H9 (cell line): ENCODE measurements at regions not wholly inside any gene's neighbourhood (a gene's known extent, or its start where the extent isn't known, plus 50 kb on each side); places are given as distances from the start of the nearest gene placed in this dataset.

Experiments
- DNase-seq: peaks from one replicate; pipeline ENCODE4 v3.0.0-alpha.2; 2017
- H2AFZ ChIP-seq: one replicate; pipeline ENCODE4 v1.6.1; 2013; ENCODE audit warnings: mild to moderate bottlenecking, low read length, control low read depth, moderate library complexity
- H2AK5ac ChIP-seq: 2 replicates; pipeline ENCODE4 v1.6.1; 2013; ENCODE audit warnings: low read length, control low read depth, mixed read lengths; ENCODE audit not compliant: insufficient read length
- H2BK120ac ChIP-seq: one replicate; pipeline ENCODE4 v1.6.1; 2013; ENCODE audit warnings: low read depth, mild to moderate bottlenecking, low read length, control low read depth, inconsistent platforms; ENCODE audit not compliant: poor library complexity, severe bottlenecking
- H2BK12ac ChIP-seq: 2 replicates; pipeline ENCODE4 v1.6.1; 2013; ENCODE audit warnings: low read length, control low read depth, mixed read lengths, low read depth; ENCODE audit not compliant: insufficient read length
- H2BK15ac ChIP-seq: 2 replicates; pipeline ENCODE4 v1.6.1; 2013; ENCODE audit warnings: low read depth, low read length, control low read depth
- H2BK20ac ChIP-seq: one replicate; pipeline ENCODE4 v1.6.1; 2013; ENCODE audit warnings: low read depth, mild to moderate bottlenecking, low read length, control low read depth, inconsistent platforms; ENCODE audit not compliant: poor library complexity, severe bottlenecking
- H2BK5ac ChIP-seq: 2 replicates; pipeline ENCODE4 v1.6.1; 2013; ENCODE audit warnings: low read length, control low read depth, mixed read lengths; ENCODE audit not compliant: insufficient read length
- H3K14ac ChIP-seq: 2 replicates; pipeline ENCODE4 v1.6.1; 2013; ENCODE audit warnings: low read length, control low read depth; ENCODE audit not compliant: insufficient read depth
- H3K18ac ChIP-seq: 2 replicates; pipeline ENCODE4 v1.6.1; 2013; ENCODE audit warnings: low read depth, mild to moderate bottlenecking, mixed read lengths, low read length, control low read depth; ENCODE audit not compliant: insufficient read length
- H3K23ac ChIP-seq: 2 replicates; pipeline ENCODE4 v1.6.1; 2013; ENCODE audit warnings: low read length, control low read depth, mixed read lengths, low read depth; ENCODE audit not compliant: insufficient read length
- H3K23me2 ChIP-seq: 2 replicates; pipeline ENCODE4 v1.6.1; 2013; ENCODE audit warnings: low read depth, mild to moderate bottlenecking, mixed read lengths, low read length, control low read depth; ENCODE audit not compliant: insufficient read length, poor library complexity, severe bottlenecking
- H3K27ac ChIP-seq: 2 replicates; pipeline ENCODE4 v1.5.1; 2013; ENCODE audit warnings: low read length, control low read depth, mixed read lengths, low read depth; ENCODE audit not compliant: insufficient read length
- H3K27me3 ChIP-seq: 2 replicates; pipeline ENCODE4 v1.6.1; 2013; ENCODE audit warnings: low read length, control low read depth, inconsistent platforms; ENCODE audit not compliant: insufficient read depth
- H3K4ac ChIP-seq: 2 replicates; pipeline ENCODE4 v1.6.1; 2013; ENCODE audit warnings: low read depth, mild to moderate bottlenecking, control low read depth, inconsistent platforms, low read length, moderate library complexity
- H3K4me1 ChIP-seq: 2 replicates; pipeline ENCODE4 v1.6.1; 2013; ENCODE audit warnings: low read length, control low read depth, inconsistent platforms; ENCODE audit not compliant: insufficient read depth
- H3K4me2 ChIP-seq: 2 replicates; pipeline ENCODE4 v1.6.1; 2013; ENCODE audit warnings: low read length, control low read depth, mixed read lengths; ENCODE audit not compliant: insufficient read length, insufficient read depth
- H3K56ac ChIP-seq: 2 replicates; pipeline ENCODE4 v1.6.1; 2013; ENCODE audit warnings: low read depth, mild to moderate bottlenecking, mixed read lengths, low read length, control low read depth; ENCODE audit not compliant: insufficient read length
- H3K79me1 ChIP-seq: 2 replicates; pipeline ENCODE4 v1.6.1; 2013; ENCODE audit warnings: low read depth, mild to moderate bottlenecking, moderate library complexity, low read length, control low read depth, inconsistent platforms; ENCODE audit not compliant: insufficient read depth, poor library complexity, severe bottlenecking
- H3K79me2 ChIP-seq: 2 replicates; pipeline ENCODE4 v1.6.1; 2013; ENCODE audit warnings: low read length, control low read depth, inconsistent platforms; ENCODE audit not compliant: insufficient read depth
- H3K9ac ChIP-seq: 2 replicates; pipeline ENCODE4 v1.6.1; 2013; ENCODE audit warnings: low read length, control low read depth, mixed read lengths; ENCODE audit not compliant: insufficient read length; ENCODE audit errors: extremely low read depth
- H3K9me3 ChIP-seq: one replicate; pipeline ENCODE4 v1.6.1; 2013; ENCODE audit warnings: low read depth, low read length, inconsistent platforms; ENCODE audit not compliant: control insufficient read depth
- H3T11ph ChIP-seq: one replicate; pipeline ENCODE4 v1.6.1; 2013; ENCODE audit warnings: mild to moderate bottlenecking, low read length, control low read depth, inconsistent platforms
- H4K20me1 ChIP-seq: one replicate; pipeline ENCODE4 v1.6.1; 2013; ENCODE audit not compliant: control insufficient read depth, insufficient read length, insufficient read depth
- H4K5ac ChIP-seq: 2 replicates; pipeline ENCODE4 v1.6.1; 2013; ENCODE audit warnings: low read depth, mild to moderate bottlenecking, mixed read lengths, low read length, control low read depth; ENCODE audit not compliant: insufficient read length
- H4K8ac ChIP-seq: replicated peaks from 2 replicates; pipeline ENCODE4 v1.6.1; 2013; ENCODE audit warnings: low read length, control low read depth, mixed read lengths, low read depth; ENCODE audit not compliant: insufficient read length
- H4K91ac ChIP-seq: 2 replicates; pipeline ENCODE4 v1.6.1; 2013; ENCODE audit warnings: low read depth, mild to moderate bottlenecking, moderate library complexity, mixed read lengths, low read length, control low read depth; ENCODE audit not compliant: insufficient read length
- H3K27ac Mint-ChIP-seq, 3 experiments: 2 replicates in 2 of 3; 3 replicates in 1 of 3; pipeline ENCODE4 v1.8.0; 2020 to 2021; ENCODE audit warnings: mixed read lengths in 3 of 3, mild to moderate bottlenecking in 1 of 3, moderate library complexity in 1 of 3
- H3K27me3 Mint-ChIP-seq: 2 replicates; pipeline ENCODE4 v1.8.0; 2021; ENCODE audit warnings: low read depth, mild to moderate bottlenecking, moderate library complexity, mixed read lengths
- H3K36me3 Mint-ChIP-seq, 3 experiments: 2 replicates in 2 of 3; 3 replicates in 1 of 3; pipeline ENCODE4 v1.8.0; 2020 to 2021; ENCODE audit warnings: low read depth in 3 of 3, mixed read lengths in 3 of 3; ENCODE audit not compliant: insufficient read depth in 1 of 3
- H3K4me1 Mint-ChIP-seq, 2 experiments: 2 replicates each; pipeline ENCODE4 v1.8.0; 2020; ENCODE audit warnings: mixed read lengths in 2 of 2
- H3K4me3 Mint-ChIP-seq, 2 experiments: 2 replicates in 1 of 2; 3 replicates in 1 of 2; pipeline ENCODE4 v1.8.0; 2020 to 2021; ENCODE audit warnings: mild to moderate bottlenecking in 2 of 2, mixed read lengths in 2 of 2, moderate library complexity in 1 of 2
- H3K9me3 Mint-ChIP-seq, 2 experiments: 2 replicates in 1 of 2; 3 replicates in 1 of 2; pipeline ENCODE4 v1.8.0; 2020; ENCODE audit warnings: mild to moderate bottlenecking in 2 of 2, mixed read lengths in 2 of 2, moderate library complexity in 1 of 2
- CTCF ChIP-seq: fragments of 200-600 bp; sonication (generic); conservative IDR thresholded peaks from 3 replicates; pipeline ENCODE4 v1.8.0; 2021; ENCODE audit warnings: antibody characterized with exemption, mild to moderate bottlenecking
- WGBS: extraction: QIAGEN DNeasy Blood & Tissue Kit; methylation state at CpG from one replicate; pipeline ENCODE4 v1.1.7; 2013; ENCODE audit warnings: missing lambda C conversion rate, low lambda C conversion rate, mixed read lengths; ENCODE audit not compliant: insufficient read length; ENCODE audit errors: extremely low coverage; 5-methylcytosine and 5-hydroxymethylcytosine counted together

GRCh38 chr5:82351297-82351696, 73.1 kb upstream of the RPS23 start:
- Histone ChIP-seq H3K4me2 (no peak overlapping the region), H4K20me1 (no peaks in the 10 kb centered on the region), H4K5ac (no peak overlapping the region), H3K79me1 (no peaks in the 10 kb centered on the region), H3K4ac (no peak overlapping the region), H2BK15ac (no peak overlapping the region), H3T11ph (no peak overlapping the region), H3K79me2 (no peaks in the 10 kb centered on the region), H2BK12ac (peak overlapping the region; percentile 69), H3K23ac (no peak overlapping the region), H3K14ac (no peak overlapping the region), H3K18ac (no peak overlapping the region), H2BK120ac (no peak overlapping the region), H4K8ac (no peak overlapping the region), H2AFZ (no peak overlapping the region), H2AK5ac (no peak overlapping the region), H3K27me3 (no peaks in the 10 kb centered on the region), H3K9ac (no peak overlapping the region), H3K56ac (no peak overlapping the region), H3K9me3 (no peaks in the 10 kb centered on the region), H3K4me1 (no peaks in the 10 kb centered on the region), H3K27ac (no peak overlapping the region), H4K91ac (no peak overlapping the region), H2BK5ac (no peak overlapping the region), H2BK20ac (no peak overlapping the region), H3K23me2 (no peaks in the 10 kb centered on the region)
- no peak for TF ChIP-seq CTCF
- H3K9me3 Mint-ChIP-seq = no peaks in the 10 kb centered on the region
- peaks cover 12% of the 10 kb centered on the region in 2 experiments for H3K4me1 Mint-ChIP-seq
- WGBS = no CpG with 5 or more reads among the region's 1 CpG
- no peaks in the 10 kb centered on the region for H3K36me3 Mint-ChIP-seq
- no peak overlapping the region for H3K27ac Mint-ChIP-seq
- H3K4me3 Mint-ChIP-seq = no peak overlapping the region
- no peak for DNase-seq
- H3K27me3 Mint-ChIP-seq = no peaks in the 10 kb centered on the region; the same call in 1 of the 2 replicates
